ENCODE measurements at regions not wholly inside any gene's neighbourhood (a gene's known extent, or its start where the extent isn't known, plus 50 kb on each side); places are given as distances from the start of the nearest gene placed in this dataset.

- FAIRE-seq (no peak), DNase-seq (ENCODE audit: insufficient read length, low spot score) (no peak)
- TF ChIP-seq PAX5 (IDR thresholded peaks at IDR 0.05; ENCODE audit: insufficient read depth, low read length, severe bottlenecking): no peak
- no peak for TF ChIP-seq POU2F2 (IDR thresholded peaks at IDR 0.05; ENCODE audit: low read depth, low read length)
- no peak for TF ChIP-seq TAF1 (IDR thresholded peaks at IDR 0.05; ENCODE audit: low read depth, low read length)
- no peak for TF ChIP-seq POLR2AphosphoS5 (IDR thresholded peaks at IDR 0.05; ENCODE audit: low read depth, low read length)
- TF ChIP-seq SPI1 (IDR thresholded peaks at IDR 0.05; ENCODE audit: low read depth, low read length): no peak
- TF ChIP-seq POLR2A (IDR thresholded peaks at IDR 0.05; ENCODE audit: low read depth, low read length): no peak
Measured at GRCh38 chr20:11588875-11589274, 328.8 kb upstream of the BTBD3 start.

GRCh38 chr20:11591965-11592364 is 325.7 kb upstream of the BTBD3 start:
- FAIRE-seq (no peak), DNase-seq (ENCODE audit: insufficient read length, low spot score) (no peak)
- TF ChIP-seq POLR2A (IDR thresholded peaks at IDR 0.05; ENCODE audit: low read depth, low read length): no peak
- no peak for TF ChIP-seq POLR2AphosphoS5 (IDR thresholded peaks at IDR 0.05; ENCODE audit: low read depth, low read length)
- no peak for TF ChIP-seq POU2F2 (IDR thresholded peaks at IDR 0.05; ENCODE audit: low read depth, low read length)
- no peak for TF ChIP-seq TAF1 (IDR thresholded peaks at IDR 0.05; ENCODE audit: low read depth, low read length)
- no peak for TF ChIP-seq PAX5 (IDR thresholded peaks at IDR 0.05; ENCODE audit: insufficient read depth, low read length, severe bottlenecking)
- no peak for TF ChIP-seq SPI1 (IDR thresholded peaks at IDR 0.05; ENCODE audit: low read depth, low read length)

- DNase-seq (ENCODE audit: insufficient read length, low spot score) (no peak), FAIRE-seq (no peak)
- TF ChIP-seq POLR2A (IDR thresholded peaks at IDR 0.05; ENCODE audit: low read depth, low read length) (no peak), TAF1 (IDR thresholded peaks at IDR 0.05; ENCODE audit: low read depth, low read length) (no peak), PAX5 (IDR thresholded peaks at IDR 0.05; ENCODE audit: insufficient read depth, low read length, severe bottlenecking) (no peak), SPI1 (IDR thresholded peaks at IDR 0.05; ENCODE audit: low read depth, low read length) (no peak), POU2F2 (IDR thresholded peaks at IDR 0.05; ENCODE audit: low read depth, low read length) (no peak), POLR2AphosphoS5 (IDR thresholded peaks at IDR 0.05; ENCODE audit: low read depth, low read length) (no peak)
Measured at GRCh38 chr20:11604339-11604738, 313.4 kb upstream of the BTBD3 start.

- FAIRE-seq (no peak), DNase-seq (ENCODE audit: insufficient read length, low spot score) (no peak)
- TF ChIP-seq POU2F2 (IDR thresholded peaks at IDR 0.05; ENCODE audit: low read depth, low read length) (no peak), PAX5 (IDR thresholded peaks at IDR 0.05; ENCODE audit: insufficient read depth, low read length, severe bottlenecking) (no peak), TAF1 (IDR thresholded peaks at IDR 0.05; ENCODE audit: low read depth, low read length) (no peak), SPI1 (IDR thresholded peaks at IDR 0.05; ENCODE audit: low read depth, low read length) (no peak), POLR2AphosphoS5 (IDR thresholded peaks at IDR 0.05; ENCODE audit: low read depth, low read length) (no peak), POLR2A (IDR thresholded peaks at IDR 0.05; ENCODE audit: low read depth, low read length) (no peak)
Measured at GRCh38 chr20:11607047-11607446, 310.6 kb upstream of the BTBD3 start.

- FAIRE-seq (no peak), DNase-seq (ENCODE audit: insufficient read length, low spot score) (no peak)
- TF ChIP-seq POLR2A (IDR thresholded peaks at IDR 0.05; ENCODE audit: low read depth, low read length) (no peak), POLR2AphosphoS5 (IDR thresholded peaks at IDR 0.05; ENCODE audit: low read depth, low read length) (no peak), SPI1 (IDR thresholded peaks at IDR 0.05; ENCODE audit: low read depth, low read length) (no peak), POU2F2 (IDR thresholded peaks at IDR 0.05; ENCODE audit: low read depth, low read length) (no peak), TAF1 (IDR thresholded peaks at IDR 0.05; ENCODE audit: low read depth, low read length) (no peak), PAX5 (IDR thresholded peaks at IDR 0.05; ENCODE audit: insufficient read depth, low read length, severe bottlenecking) (no peak)
Measured at GRCh38 chr20:11608736-11609135, 309.0 kb upstream of the BTBD3 start.

- no peak for DNase-seq (ENCODE audit: insufficient read length, low spot score)
- TF ChIP-seq POLR2AphosphoS5 (IDR thresholded peaks at IDR 0.05; ENCODE audit: low read depth, low read length) (no peak), POLR2A (IDR thresholded peaks at IDR 0.05; ENCODE audit: low read depth, low read length) (no peak), SPI1 (IDR thresholded peaks at IDR 0.05; ENCODE audit: low read depth, low read length) (no peak), POU2F2 (IDR thresholded peaks at IDR 0.05; ENCODE audit: low read depth, low read length) (no peak), PAX5 (IDR thresholded peaks at IDR 0.05; ENCODE audit: insufficient read depth, low read length, severe bottlenecking) (no peak), TAF1 (IDR thresholded peaks at IDR 0.05; ENCODE audit: low read depth, low read length) (no peak)
- no peak for FAIRE-seq
Measured at GRCh38 chr20:11624704-11625103, 293.0 kb upstream of the BTBD3 start.

- TF ChIP-seq POLR2AphosphoS5 (IDR thresholded peaks at IDR 0.05; ENCODE audit: low read depth, low read length) (no peak), POLR2A (IDR thresholded peaks at IDR 0.05; ENCODE audit: low read depth, low read length) (no peak), SPI1 (IDR thresholded peaks at IDR 0.05; ENCODE audit: low read depth, low read length) (no peak), PAX5 (IDR thresholded peaks at IDR 0.05; ENCODE audit: insufficient read depth, low read length, severe bottlenecking) (no peak), POU2F2 (IDR thresholded peaks at IDR 0.05; ENCODE audit: low read depth, low read length) (no peak), TAF1 (IDR thresholded peaks at IDR 0.05; ENCODE audit: low read depth, low read length) (no peak)
- DNase-seq (ENCODE audit: insufficient read length, low spot score) (no peak), FAIRE-seq (no peak)
Measured at GRCh38 chr20:11626551-11626950, 291.1 kb upstream of the BTBD3 start.

- DNase-seq (ENCODE audit: insufficient read length, low spot score) (no peak), FAIRE-seq (no peak)
- TF ChIP-seq POLR2A (IDR thresholded peaks at IDR 0.05; ENCODE audit: low read depth, low read length): no peak
- no peak for TF ChIP-seq POLR2AphosphoS5 (IDR thresholded peaks at IDR 0.05; ENCODE audit: low read depth, low read length)
- no peak for TF ChIP-seq PAX5 (IDR thresholded peaks at IDR 0.05; ENCODE audit: insufficient read depth, low read length, severe bottlenecking)
- TF ChIP-seq SPI1 (IDR thresholded peaks at IDR 0.05; ENCODE audit: low read depth, low read length): no peak
- TF ChIP-seq TAF1 (IDR thresholded peaks at IDR 0.05; ENCODE audit: low read depth, low read length): no peak
- no peak for TF ChIP-seq POU2F2 (IDR thresholded peaks at IDR 0.05; ENCODE audit: low read depth, low read length)
Measured at GRCh38 chr20:11642866-11643265, 274.8 kb upstream of the BTBD3 start.

- no peak for DNase-seq (ENCODE audit: insufficient read length, low spot score)
- TF ChIP-seq TAF1 (IDR thresholded peaks at IDR 0.05; ENCODE audit: low read depth, low read length): no peak
- no peak for TF ChIP-seq POU2F2 (IDR thresholded peaks at IDR 0.05; ENCODE audit: low read depth, low read length)
- no peak for TF ChIP-seq PAX5 (IDR thresholded peaks at IDR 0.05; ENCODE audit: insufficient read depth, low read length, severe bottlenecking)
- no peak for TF ChIP-seq POLR2A (IDR thresholded peaks at IDR 0.05; ENCODE audit: low read depth, low read length)
- TF ChIP-seq POLR2AphosphoS5 (IDR thresholded peaks at IDR 0.05; ENCODE audit: low read depth, low read length): no peak
- TF ChIP-seq SPI1 (IDR thresholded peaks at IDR 0.05; ENCODE audit: low read depth, low read length): no peak
- no peak for FAIRE-seq
Measured at GRCh38 chr20:11646359-11646758, 271.3 kb upstream of the BTBD3 start.

- DNase-seq (ENCODE audit: insufficient read length, low spot score): no peak
- no peak for FAIRE-seq
- TF ChIP-seq POLR2A (IDR thresholded peaks at IDR 0.05; ENCODE audit: low read depth, low read length): no peak
Measured at GRCh38 chr20:11650566-11650965, 267.1 kb upstream of the BTBD3 start.
